PC-3 (cell line): ENCODE measurements at regions not wholly inside any gene's neighbourhood (a gene's known extent, or its start where the extent isn't known, plus 50 kb on each side); places are given as distances from the start of the nearest gene placed in this dataset.

ENCODE experiments used
- CTCF ChIP-seq: fragments of 300-600 bp; sonication (generic); conservative IDR thresholded peaks from 2 replicates; pipeline ENCODE4 v1.5.1; 2017; ENCODE audit warnings: antibody characterized with exemption, low read depth, mild to moderate bottlenecking, low read length
- EZH2 ChIP-seq: fragments of 300-600 bp; sonication (generic); IDR thresholded peaks from one replicate; pipeline ENCODE4 v1.6.1; 2017; ENCODE audit warnings: antibody characterized with exemption, mild to moderate bottlenecking, low read length; ENCODE audit not compliant: unreplicated experiment
- EZH2phosphoT487 ChIP-seq: fragments of 300-600 bp; sonication (generic); IDR thresholded peaks from 2 replicates; pipeline ENCODE4 v1.6.1; 2018; ENCODE audit warnings: mild to moderate bottlenecking, antibody characterized with exemption, low read length, borderline replicate concordance

- TF ChIP-seq CTCF (no peak), EZH2 (no peak), EZH2phosphoT487 (no peak)
Measured at GRCh38 chr13:62280590-62280989, 864.9 kb upstream of the PCDH20 start.
